Left ventricle myocardium superior (tissue), 1 donor: ENCODE measurements at regions not wholly inside any gene's neighbourhood (a gene's known extent, or its start where the extent isn't known, plus 50 kb on each side); places are given as distances from the start of the nearest gene placed in this dataset.
A peak's percentile ranks its signal among the peaks of the same experiment; 100 is the strongest.

Source experiments
- ATAC-seq: fragments of 200-7000 bp; cut with Tn5 transposase; one replicate; pipeline ENCODE4 v1.9.1; 2020; ENCODE audit warnings: mild to moderate bottlenecking, moderate library complexity
- DNase-seq: peaks from one replicate; pipeline ENCODE4 v3.0.0-alpha.2; 2020
- intact Hi-C: fragments of 100-400 bp; cut with micrococcal nuclease; formaldehyde crosslinking; loops from one replicate; pipeline ENCODE4 v1.11.0; 2022
- donor health status: DM: no; HTN: yes; CAD: no; lungs with severe emphysema.

- DNase-seq (peak; percentile 58), ATAC-seq (peak; percentile 74)
- intact Hi-C loops: no loop called here
These were observed 54.3 kb downstream of the FAM241B start for GRCh38 chr10:69684020-69684980.

DNA sequence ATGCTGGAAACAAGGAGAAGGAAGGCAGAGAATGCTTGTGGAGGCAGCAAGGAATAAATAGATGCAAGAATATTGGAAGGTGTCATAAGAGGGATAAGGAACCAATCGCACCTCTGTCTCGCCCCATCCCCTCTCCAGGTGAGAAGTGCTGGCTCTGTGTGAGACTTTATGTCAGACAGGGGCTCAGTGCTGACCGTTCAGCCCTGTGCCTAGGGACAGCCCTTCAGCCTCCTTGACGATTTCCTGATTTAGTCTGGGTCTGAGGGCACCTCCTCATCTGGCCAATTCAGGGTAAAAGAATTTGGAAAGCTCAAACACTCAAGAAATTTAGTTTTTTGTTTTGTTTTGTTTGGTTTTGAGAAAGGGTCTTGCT is 54.9 kb downstream of the FAM241B start:
- DNase-seq: no peak
- ATAC-seq: no peak
- intact Hi-C loops: no loop called here

DNA sequence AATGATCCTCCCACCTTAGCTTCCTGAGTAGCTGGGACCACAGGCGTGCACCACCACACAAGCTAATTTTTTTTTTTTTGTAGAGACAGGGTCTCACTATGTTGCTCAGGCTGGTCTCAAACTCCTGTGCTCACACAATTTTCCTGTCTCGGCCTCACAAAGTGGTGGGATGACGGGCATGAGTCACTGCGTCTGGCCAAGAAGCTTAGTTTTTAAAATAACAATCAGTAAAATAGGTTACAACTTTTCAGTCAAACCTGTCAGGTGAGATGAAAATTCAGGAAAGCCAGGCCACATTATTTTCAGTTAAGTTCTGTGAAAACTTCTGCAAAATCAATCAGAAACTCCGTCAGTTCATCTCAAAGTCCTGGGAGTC is 55.4 kb downstream of the FAM241B start:
- intact Hi-C loops: no loop called here
- ATAC-seq (no peak), DNase-seq (no peak)

DNA sequence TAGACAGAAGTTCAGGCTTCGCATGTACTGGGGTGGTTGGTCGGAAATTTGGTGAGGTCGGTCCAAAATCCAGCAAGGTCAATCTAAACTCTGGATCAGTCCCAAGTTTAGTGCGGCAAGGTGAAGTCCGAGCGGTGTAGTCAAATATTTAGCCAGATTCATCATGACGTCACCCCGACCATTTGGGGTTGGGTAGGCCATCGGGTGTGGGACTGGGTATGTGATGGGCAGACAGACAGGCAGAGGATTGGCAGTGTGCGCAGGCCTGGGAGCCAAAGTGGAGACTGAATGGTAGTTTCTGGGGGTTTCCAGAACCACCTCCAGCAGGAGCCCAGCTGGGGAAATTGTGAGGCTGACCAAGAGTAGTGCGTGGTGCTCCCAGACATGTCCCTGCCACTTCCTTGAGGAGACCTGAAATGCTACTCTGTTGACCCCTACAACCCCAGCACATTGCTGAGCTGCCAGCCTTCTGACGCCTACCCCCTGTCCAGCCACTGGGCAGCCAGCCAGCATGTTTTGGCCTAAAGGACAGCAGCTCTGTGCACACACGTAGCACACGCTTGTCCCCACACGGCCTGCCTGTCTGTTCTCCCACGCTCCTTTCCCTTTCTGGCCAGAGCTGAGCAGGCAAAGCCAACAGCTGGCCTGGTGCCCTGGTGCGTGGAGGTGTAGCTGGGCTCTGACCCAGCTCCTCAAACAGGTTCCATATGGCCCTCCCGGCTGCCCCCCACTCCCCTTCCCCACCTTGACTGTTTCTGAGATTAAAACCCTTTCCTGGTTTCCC is 55.9 kb downstream of the FAM241B start:
- peak; percentile 89 for ATAC-seq
- intact Hi-C loops: no loop called here
- DNase-seq: peak; percentile 86

DNA sequence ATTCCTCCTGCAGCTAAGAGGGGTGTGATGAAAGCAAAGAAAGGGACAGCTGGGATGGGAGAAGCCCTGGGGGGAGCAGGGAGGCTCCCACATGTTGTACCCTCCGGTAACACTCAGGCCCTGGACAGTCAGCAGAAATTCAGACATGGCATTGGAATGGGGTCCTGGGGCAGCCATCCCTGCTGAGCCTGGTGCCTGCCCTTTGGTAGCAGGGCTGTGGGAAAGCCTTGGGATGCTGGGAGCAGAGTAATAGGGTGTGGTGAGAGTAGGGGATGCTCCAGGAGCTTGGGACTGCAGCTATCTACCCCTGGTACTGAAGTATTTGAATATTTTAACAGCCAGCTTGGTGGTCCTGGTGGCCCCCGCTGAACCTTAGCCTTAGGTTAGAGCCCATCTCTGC is 56.8 kb downstream of the FAM241B start:
- no peak for ATAC-seq
- intact Hi-C loops: no loop called here
- no peak for DNase-seq

- DNase-seq: no peak
- no peak for ATAC-seq
- intact Hi-C loops: no loop called here
These were observed 57.4 kb downstream of the FAM241B start for GRCh38 chr10:69687426-69687825.

GRCh38 chr10:69692267-69692666 is 62.2 kb downstream of the FAM241B start:
- DNase-seq (no peak), ATAC-seq (no peak)
- intact Hi-C loops: no loop called here

DNA sequence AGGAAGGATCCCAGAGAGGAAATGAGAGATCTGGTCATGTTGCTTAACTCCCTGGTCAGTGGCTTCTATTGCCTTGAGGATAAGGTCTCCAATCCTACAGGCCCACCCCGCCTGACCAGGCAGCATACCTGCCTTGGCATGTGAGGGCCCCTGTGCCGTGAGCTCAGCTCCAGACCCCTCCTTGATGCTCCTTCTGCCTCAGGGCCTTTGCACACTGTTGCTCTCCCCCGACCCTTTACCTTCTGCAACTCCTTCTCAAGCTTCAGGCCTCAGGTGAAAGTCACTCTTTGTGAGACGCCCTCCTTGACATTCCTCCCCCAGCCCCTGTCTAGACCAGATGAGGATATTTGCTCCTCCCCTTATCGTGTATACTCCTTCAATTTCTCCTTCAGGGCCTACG is 62.8 kb downstream of the FAM241B start:
- intact Hi-C loops: no loop called here
- no peak for ATAC-seq
- no peak for DNase-seq

GRCh38 chr10:69693886-69694285 is 63.8 kb downstream of the FAM241B start:
- DNase-seq (no peak), ATAC-seq (no peak)
- intact Hi-C loops: no loop called here

GRCh38 chr10:69696073-69696731 is 66.2 kb downstream of the FAM241B start:
- intact Hi-C loops: no loop called here
- ATAC-seq: peak; percentile 66
- DNase-seq: peak; percentile 51

- ATAC-seq (no peak), DNase-seq (no peak)
- intact Hi-C loops: no loop called here
These were observed 67.0 kb downstream of the FAM241B start for GRCh38 chr10:69697006-69697405.

DNA sequence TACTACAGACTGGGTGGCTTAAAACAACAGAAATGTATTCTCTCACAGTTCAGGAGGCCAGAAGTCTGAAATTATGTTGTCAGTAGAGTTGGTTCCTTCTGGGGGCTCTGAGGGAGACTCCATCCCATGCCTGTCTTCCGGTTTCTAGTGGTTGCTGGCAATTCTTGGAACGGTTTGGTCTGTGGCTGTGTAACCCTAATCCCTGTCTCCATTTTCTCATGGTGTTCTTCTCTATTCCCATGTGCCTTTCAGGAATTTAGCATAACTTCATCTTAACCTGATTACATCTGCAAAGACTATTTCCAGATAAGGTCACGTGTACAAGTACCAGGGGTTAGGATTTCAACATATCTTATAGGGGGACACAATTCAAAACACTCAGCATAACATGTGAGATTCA is 73.2 kb downstream of the FAM241B start:
- no peak for ATAC-seq

GRCh38 chr10:69703766-69704630 is 74.0 kb downstream of the FAM241B start:
- intact Hi-C loops: no loop called here
- no peak for DNase-seq
- ATAC-seq: no peak

More for the DNA sequence above, 73.2 kb downstream of the FAM241B start:
- intact Hi-C loops: no loop called here
- no peak for DNase-seq

- ATAC-seq (no peak), DNase-seq (no peak)
- intact Hi-C loops: no loop called here
These were observed 79.4 kb downstream of the FAM241B start for GRCh38 chr10:69709366-69709941.

- intact Hi-C loops: loop anchor here (10.0 kb wide), 1 partner anchor 65 kb away; no protein-coding TSS in a partner anchor
- no peak for ATAC-seq
- DNase-seq: no peak
These were observed 80.2 kb downstream of the FAM241B start for GRCh38 chr10:69710008-69710888.

DNA sequence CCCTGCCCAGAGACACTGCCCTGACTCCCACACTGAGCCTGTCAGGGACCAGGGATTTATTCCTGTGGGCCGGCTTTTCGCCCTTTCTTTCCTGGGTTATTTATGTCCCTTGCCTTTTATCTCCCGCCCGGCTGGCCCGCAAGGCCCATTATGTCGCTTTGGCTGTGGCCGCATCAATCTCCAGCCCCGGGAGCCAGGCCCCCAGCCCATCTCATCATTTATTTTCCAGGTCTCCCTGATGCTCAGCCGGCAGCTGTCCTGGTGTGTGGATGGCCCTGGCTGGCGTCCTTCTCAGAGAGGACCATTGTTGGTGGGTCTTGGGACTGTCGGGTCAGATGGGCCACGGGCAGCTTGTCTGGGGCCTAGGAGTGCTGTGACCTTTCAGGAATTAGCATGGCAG is 82.3 kb downstream of the FAM241B start:
- no peak for DNase-seq
- no peak for ATAC-seq
- intact Hi-C loops: loop anchor here (10.0 kb wide), 1 partner anchor 68 kb away; no protein-coding TSS in a partner anchor

- intact Hi-C loops: loop anchor here (10.0 kb wide), 1 partner anchor 70 kb away; no protein-coding TSS in a partner anchor
- no peak for DNase-seq
- no peak for ATAC-seq
These were observed 84.5 kb downstream of the FAM241B start for GRCh38 chr10:69714572-69714971.
